Neural progenitor cell (in vitro differentiated cells): ENCODE measurements at regions not wholly inside any gene's neighbourhood (a gene's known extent, or its start where the extent isn't known, plus 50 kb on each side); places are given as distances from the start of the nearest gene placed in this dataset.

Experiments used
- DNase-seq: peaks from one replicate; pipeline ENCODE4 v3.0.0-alpha.2; 2016; ENCODE audit warnings: low spot score
- H2AFZ ChIP-seq: fragments of 200-600 bp; sonication (generic); replicated peaks from 2 replicates; pipeline ENCODE4 v1.6.1; 2016; ENCODE audit warnings: antibody characterized with exemption
- H3F3A ChIP-seq: fragments of 200-600 bp; sonication (generic); 2 replicates; pipeline ENCODE4 v1.6.1; 2016; ENCODE audit warnings: antibody characterized with exemption, low read depth
- H3K27ac ChIP-seq: fragments of 200-600 bp; sonication (generic); 2 replicates; pipeline ENCODE4 v1.5.1; 2016; ENCODE audit warnings: mild to moderate bottlenecking
- H3K27me3 ChIP-seq: fragments of 200-600 bp; sonication (generic); 2 replicates; pipeline ENCODE4 v1.6.1; 2016; ENCODE audit warnings: mild to moderate bottlenecking, moderate library complexity
- H3K36me3 ChIP-seq: fragments of 200-600 bp; sonication (generic); 2 replicates; pipeline ENCODE4 v1.5.1; 2016
- H3K4me1 ChIP-seq: fragments of 200-600 bp; sonication (generic); 2 replicates; pipeline ENCODE4 v1.6.1; 2016; ENCODE audit warnings: mixed run types
- H3K4me2 ChIP-seq: fragments of 200-600 bp; sonication (generic); 2 replicates; pipeline ENCODE4 v1.6.1; 2016
- H3K4me3 ChIP-seq: fragments of 200-600 bp; sonication (generic); 2 replicates; pipeline ENCODE4 v1.5.1; 2016
- H3K79me2 ChIP-seq: fragments of 200-600 bp; sonication (generic); 2 replicates; pipeline ENCODE4 v1.6.1; 2016; ENCODE audit warnings: low read depth
- H3K9ac ChIP-seq: fragments of 200-600 bp; sonication (generic); 2 replicates; pipeline ENCODE4 v1.6.1; 2016
- H3K9me3 ChIP-seq: fragments of 200-600 bp; sonication (generic); 2 replicates; pipeline ENCODE4 v1.5.1; 2016; ENCODE audit warnings: low read depth
- H4K20me1 ChIP-seq: fragments of 200-600 bp; sonication (generic); 2 replicates; pipeline ENCODE4 v1.6.1; 2016; ENCODE audit warnings: low read depth
- H3K27ac Mint-ChIP-seq: 3 replicates; pipeline ENCODE4 v1.8.0; 2021; ENCODE audit warnings: mixed read lengths
- H3K27me3 Mint-ChIP-seq: 2 replicates; pipeline ENCODE4 v1.8.0; 2022; ENCODE audit warnings: low read depth, mild to moderate bottlenecking, inconsistent platforms, moderate library complexity, mixed read lengths; ENCODE audit not compliant: insufficient read depth
- H3K36me3 Mint-ChIP-seq: 3 replicates; pipeline ENCODE4 v1.8.0; 2021; ENCODE audit warnings: mixed read lengths
- H3K4me1 Mint-ChIP-seq: 3 replicates; pipeline ENCODE4 v1.8.0; 2021; ENCODE audit warnings: mixed read lengths
- H3K4me3 Mint-ChIP-seq: 3 replicates; pipeline ENCODE4 v1.8.0; 2021; ENCODE audit warnings: mild to moderate bottlenecking, moderate library complexity, mixed read lengths
- H3K9me3 Mint-ChIP-seq: 3 replicates; pipeline ENCODE4 v1.8.0; 2020; ENCODE audit warnings: mixed read lengths
- CTCF ChIP-seq: fragments of 200-600 bp; sonication (generic); IDR thresholded peaks from 2 replicates; pipeline ENCODE4 v1.5.1; 2017; ENCODE audit warnings: antibody characterized with exemption, mild to moderate bottlenecking
- EZH2 ChIP-seq: fragments of 200-600 bp; sonication (generic); IDR thresholded peaks from 2 replicates; pipeline ENCODE4 v1.6.1; 2017; ENCODE audit warnings: antibody characterized with exemption, mild to moderate bottlenecking, moderate library complexity
- EZH2phosphoT487 ChIP-seq: fragments of 200-600 bp; sonication (generic); IDR thresholded peaks from 2 replicates; pipeline ENCODE4 v1.6.1; 2017; ENCODE audit warnings: antibody characterized with exemption

GRCh38 chr1:164423136-164423535 lies 135.8 kb upstream of the PBX1 start:
- no peaks in the 10 kb centered on the region for H3K4me1 Mint-ChIP-seq
- no peaks in the 10 kb centered on the region for H3K36me3 ChIP-seq
- no peaks in the 10 kb centered on the region for H3K27me3 Mint-ChIP-seq

GRCh38 chr1:164433141-164433817 lies 125.7 kb upstream of the PBX1 start:
- Histone ChIP-seq H2AFZ (no peak overlapping the region), H3K4me1 (no peaks in the 10 kb centered on the region), H3K79me2 (no peaks in the 10 kb centered on the region), H3K27me3 (no peaks in the 10 kb centered on the region), H3K9ac (no peak overlapping the region), H3F3A (no peaks in the 10 kb centered on the region), H3K4me3 (no peak overlapping the region), H3K36me3 (no peaks in the 10 kb centered on the region), H4K20me1 (no peaks in the 10 kb centered on the region), H3K27ac (no peak overlapping the region), H3K4me2 (no peak overlapping the region), H3K9me3 (no peaks in the 10 kb centered on the region)
- H3K27ac Mint-ChIP-seq = no peak overlapping the region
- no peaks in the 10 kb centered on the region for H3K36me3 Mint-ChIP-seq
- no peaks in the 10 kb centered on the region for H3K27me3 Mint-ChIP-seq
- no peaks in the 10 kb centered on the region for H3K4me1 Mint-ChIP-seq
- DNase-seq = no peak
- no peaks in the 10 kb centered on the region for H3K9me3 Mint-ChIP-seq
- TF ChIP-seq CTCF = no peak
- no peak for TF ChIP-seq EZH2
- TF ChIP-seq EZH2phosphoT487 = no peak
- no peak overlapping the region for H3K4me3 Mint-ChIP-seq

More at GRCh38 chr1:164423136-164423535, 135.8 kb upstream of the PBX1 start:
- H3K4me3 ChIP-seq = no peak overlapping the region
- H3K4me1 ChIP-seq = no peaks in the 10 kb centered on the region
- no peak overlapping the region for H3K9ac ChIP-seq
- H4K20me1 ChIP-seq = no peaks in the 10 kb centered on the region
- H3K79me2 ChIP-seq = no peaks in the 10 kb centered on the region
- no peak overlapping the region for H3K4me2 ChIP-seq
- H3K9me3 ChIP-seq = no peaks in the 10 kb centered on the region
- DNase-seq = no peak
- no peak overlapping the region for H2AFZ ChIP-seq
- H3K27ac ChIP-seq = no peak overlapping the region
- no peak overlapping the region for H3K4me3 Mint-ChIP-seq
- H3K27ac Mint-ChIP-seq = no peak overlapping the region
- H3K27me3 ChIP-seq = no peaks in the 10 kb centered on the region
- no peaks in the 10 kb centered on the region for H3F3A ChIP-seq
- TF ChIP-seq CTCF (no peak), EZH2 (no peak), EZH2phosphoT487 (no peak)
- H3K9me3 Mint-ChIP-seq = no peaks in the 10 kb centered on the region
- no peaks in the 10 kb centered on the region for H3K36me3 Mint-ChIP-seq

- Histone ChIP-seq H3K27ac (no peak overlapping the region), H3K4me3 (no peak overlapping the region), H4K20me1 (no peaks in the 10 kb centered on the region), H3K9me3 (no peaks in the 10 kb centered on the region), H3K36me3 (no peaks in the 10 kb centered on the region), H3K9ac (no peak overlapping the region), H3K4me1 (no peaks in the 10 kb centered on the region), H3K79me2 (no peaks in the 10 kb centered on the region), H3K27me3 (no peaks in the 10 kb centered on the region), H3K4me2 (no peak overlapping the region), H3F3A (no peaks in the 10 kb centered on the region), H2AFZ (no peak overlapping the region)
- no peak overlapping the region for H3K27ac Mint-ChIP-seq
- H3K4me3 Mint-ChIP-seq = no peak overlapping the region
- H3K4me1 Mint-ChIP-seq = no peaks in the 10 kb centered on the region
- no peaks in the 10 kb centered on the region for H3K36me3 Mint-ChIP-seq
- no peak for DNase-seq
- H3K9me3 Mint-ChIP-seq = no peaks in the 10 kb centered on the region
- no peaks in the 10 kb centered on the region for H3K27me3 Mint-ChIP-seq
- TF ChIP-seq CTCF = no peak
- no peak for TF ChIP-seq EZH2phosphoT487
- no peak for TF ChIP-seq EZH2
Observed at GRCh38 chr1:164433818-164434170, 125.2 kb upstream of the PBX1 start.
